ENCODE measurements at regions not wholly inside any gene's neighbourhood (a gene's known extent, or its start where the extent isn't known, plus 50 kb on each side); places are given as distances from the start of the nearest gene placed in this dataset.

- no peaks in the 10 kb centered on the region for H3K79me2 ChIP-seq (ENCODE audit: low read depth)
- H2AFZ ChIP-seq (replicated peaks): no peak overlapping the region
- H3K4me3 ChIP-seq: no peak overlapping the region
- Mint-ChIP-seq H3K27me3 (ENCODE audit: insufficient read depth, low read depth) (no peaks in the 10 kb centered on the region), H3K9me3 (peaks cover 2% of the 10 kb centered on the region), H3K4me1 (no peaks in the 10 kb centered on the region), H3K36me3 (no peaks in the 10 kb centered on the region), H3K27ac (no peak overlapping the region), H3K4me3 (no peak overlapping the region)
- no peaks in the 10 kb centered on the region for H3K4me1 ChIP-seq
- TF ChIP-seq EZH2phosphoT487 (IDR thresholded peaks at IDR 0.05): no peak
- TF ChIP-seq CTCF (IDR thresholded peaks at IDR 0.05): no peak
- TF ChIP-seq EZH2 (IDR thresholded peaks at IDR 0.05): no peak
- H3K36me3 ChIP-seq: no peaks in the 10 kb centered on the region
- no peak for DNase-seq (ENCODE audit: low spot score)
- no peaks in the 10 kb centered on the region for H3F3A ChIP-seq (ENCODE audit: low read depth)
- H3K9me3 ChIP-seq (ENCODE audit: low read depth): no peaks in the 10 kb centered on the region
- no peaks in the 10 kb centered on the region for H4K20me1 ChIP-seq (ENCODE audit: low read depth)
- H3K4me2 ChIP-seq: no peak overlapping the region
- H3K27ac ChIP-seq: no peak overlapping the region
- no peaks in the 10 kb centered on the region for H3K27me3 ChIP-seq
- no peak overlapping the region for H3K9ac ChIP-seq
These were observed 559.9 kb downstream of the TLE4 start for GRCh38 chr9:80131627-80132026.

- Histone ChIP-seq H3K27me3 (no peaks in the 10 kb centered on the region), H3K4me2 (no peak overlapping the region), H3K79me2 (ENCODE audit: low read depth) (no peaks in the 10 kb centered on the region), H3F3A (ENCODE audit: low read depth) (no peaks in the 10 kb centered on the region), H2AFZ (replicated peaks) (no peak overlapping the region), H3K4me1 (no peaks in the 10 kb centered on the region), H4K20me1 (ENCODE audit: low read depth) (no peaks in the 10 kb centered on the region), H3K36me3 (no peaks in the 10 kb centered on the region), H3K4me3 (no peak overlapping the region), H3K9ac (no peak overlapping the region), H3K27ac (no peak overlapping the region), H3K9me3 (ENCODE audit: low read depth) (no peaks in the 10 kb centered on the region)
- no peaks in the 10 kb centered on the region for H3K36me3 Mint-ChIP-seq
- TF ChIP-seq CTCF (IDR thresholded peaks at IDR 0.05): no peak
- no peaks in the 10 kb centered on the region for H3K9me3 Mint-ChIP-seq
- H3K27me3 Mint-ChIP-seq (ENCODE audit: insufficient read depth, low read depth): peaks cover 3% of the 10 kb centered on the region
- H3K4me3 Mint-ChIP-seq: no peak overlapping the region
- H3K27ac Mint-ChIP-seq: no peak overlapping the region
- no peak for DNase-seq (ENCODE audit: low spot score)
- no peaks in the 10 kb centered on the region for H3K4me1 Mint-ChIP-seq
These were observed 556.2 kb downstream of the TLE4 start for GRCh38 chr9:80127920-80128319.

- Histone ChIP-seq H2AFZ (replicated peaks) (no peak overlapping the region), H3K79me2 (ENCODE audit: low read depth) (no peaks in the 10 kb centered on the region), H3K4me1 (no peaks in the 10 kb centered on the region), H3K4me3 (no peak overlapping the region), H3K27me3 (no peaks in the 10 kb centered on the region), H4K20me1 (ENCODE audit: low read depth) (no peaks in the 10 kb centered on the region), H3F3A (ENCODE audit: low read depth) (no peaks in the 10 kb centered on the region), H3K9me3 (ENCODE audit: low read depth) (no peaks in the 10 kb centered on the region), H3K36me3 (no peaks in the 10 kb centered on the region), H3K27ac (no peak overlapping the region), H3K9ac (no peak overlapping the region), H3K4me2 (no peak overlapping the region)
- no peak for TF ChIP-seq CTCF (IDR thresholded peaks at IDR 0.05)
- TF ChIP-seq EZH2 (IDR thresholded peaks at IDR 0.05): no peak
- no peak for TF ChIP-seq EZH2phosphoT487 (IDR thresholded peaks at IDR 0.05)
- H3K4me1 Mint-ChIP-seq: no peaks in the 10 kb centered on the region
- no peaks in the 10 kb centered on the region for H3K9me3 Mint-ChIP-seq
- no peak overlapping the region for H3K27ac Mint-ChIP-seq
- peaks cover 3% of the 10 kb centered on the region for H3K27me3 Mint-ChIP-seq (ENCODE audit: insufficient read depth, low read depth)
- H3K36me3 Mint-ChIP-seq: no peaks in the 10 kb centered on the region
- no peak for DNase-seq (ENCODE audit: low spot score)
- H3K4me3 Mint-ChIP-seq: no peak overlapping the region
These were observed 554.0 kb downstream of the TLE4 start for GRCh38 chr9:80125731-80126264.

All from neural progenitor cell (in vitro differentiated cells).